GM13977 (cell line): ENCODE measurements at regions not wholly inside any gene's neighbourhood (a gene's known extent, or its start where the extent isn't known, plus 50 kb on each side); places are given as distances from the start of the nearest gene placed in this dataset.

Experiments used
- DNase-seq: peaks from one replicate; pipeline ENCODE4 v3.0.0; 2012; ENCODE audit warnings: low spot score
- in situ Hi-C: fragments of 300-500 bp; cut with MboI; formaldehyde crosslinking; loops from one replicate; pipeline ENCODE4 v1.12.0; 2022; ENCODE audit warnings: low sequenced_read_pairs, low pct_unique_long_range_greater_than_20kb, mixed read lengths, inconsistent platforms; ENCODE audit not compliant: unreplicated experiment
- TF ChIP-seq, protein P1 (sequence below): IDR thresholded peaks from 2 replicates; pipeline ENCODE4 v1.5.1; 2012; ENCODE audit warnings: mild to moderate bottlenecking, control low read depth; ENCODE audit not compliant: insufficient read depth; ENCODE audit errors: extremely low read depth, missing control alignments

- no peak for DNase-seq
- TF ChIP-seq, protein P1, sequence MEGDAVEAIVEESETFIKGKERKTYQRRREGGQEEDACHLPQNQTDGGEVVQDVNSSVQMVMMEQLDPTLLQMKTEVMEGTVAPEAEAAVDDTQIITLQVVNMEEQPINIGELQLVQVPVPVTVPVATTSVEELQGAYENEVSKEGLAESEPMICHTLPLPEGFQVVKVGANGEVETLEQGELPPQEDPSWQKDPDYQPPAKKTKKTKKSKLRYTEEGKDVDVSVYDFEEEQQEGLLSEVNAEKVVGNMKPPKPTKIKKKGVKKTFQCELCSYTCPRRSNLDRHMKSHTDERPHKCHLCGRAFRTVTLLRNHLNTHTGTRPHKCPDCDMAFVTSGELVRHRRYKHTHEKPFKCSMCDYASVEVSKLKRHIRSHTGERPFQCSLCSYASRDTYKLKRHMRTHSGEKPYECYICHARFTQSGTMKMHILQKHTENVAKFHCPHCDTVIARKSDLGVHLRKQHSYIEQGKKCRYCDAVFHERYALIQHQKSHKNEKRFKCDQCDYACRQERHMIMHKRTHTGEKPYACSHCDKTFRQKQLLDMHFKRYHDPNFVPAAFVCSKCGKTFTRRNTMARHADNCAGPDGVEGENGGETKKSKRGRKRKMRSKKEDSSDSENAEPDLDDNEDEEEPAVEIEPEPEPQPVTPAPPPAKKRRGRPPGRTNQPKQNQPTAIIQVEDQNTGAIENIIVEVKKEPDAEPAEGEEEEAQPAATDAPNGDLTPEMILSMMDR: no peak
- in situ Hi-C loops: no loop called here
Measured at GRCh38 chrX:144709841-144710240, 537.5 kb upstream of the SPANXN1 start.

DNA sequence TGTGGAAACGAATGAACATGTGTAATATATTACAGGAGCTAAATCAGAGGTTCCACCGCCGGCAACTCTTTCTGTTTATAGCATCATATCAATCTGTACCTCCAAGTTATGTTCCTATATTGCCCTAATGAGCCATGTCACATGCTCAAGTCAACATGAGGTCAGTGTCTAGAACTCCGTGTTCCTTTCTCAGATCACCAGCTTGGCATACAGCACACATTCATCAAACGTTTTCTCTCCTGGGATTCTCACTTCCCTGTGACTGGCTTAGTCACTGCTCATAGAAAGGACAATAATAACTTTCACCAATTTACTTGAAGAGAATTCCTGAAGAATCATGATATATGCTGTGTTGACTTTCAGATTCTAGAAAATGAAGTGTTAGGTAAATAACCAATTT lies 532.0 kb upstream of the SPANXN1 start:
- in situ Hi-C loops: no loop called here
- no peak for DNase-seq
- TF ChIP-seq, protein P1: no peak

DNA sequence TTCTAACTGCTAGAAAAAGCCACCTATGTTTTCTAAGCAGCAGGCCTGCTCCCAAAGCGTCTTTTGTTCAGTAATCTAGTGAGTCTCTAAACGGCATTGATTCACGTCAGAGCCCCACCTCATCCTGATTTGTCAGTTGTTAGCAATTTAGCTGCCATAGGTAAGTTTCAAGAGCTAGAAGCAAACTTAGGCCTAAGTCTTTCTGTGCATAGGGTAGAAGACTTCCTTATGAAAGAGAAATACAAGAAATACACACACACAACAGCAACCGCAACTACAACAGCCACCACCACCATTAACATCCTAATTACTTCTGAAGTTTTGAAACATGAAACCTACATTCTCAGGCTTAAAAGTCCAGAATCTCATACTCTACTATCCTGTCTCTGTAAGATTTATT lies 531.1 kb upstream of the SPANXN1 start:
- in situ Hi-C loops: no loop called here
- TF ChIP-seq, protein P1: no peak

GRCh38 chrX:144717682-144718081 lies 529.6 kb upstream of the SPANXN1 start:
- no peak for DNase-seq
- TF ChIP-seq, protein P1: no peak
- in situ Hi-C loops: no loop called here

More for the DNA sequence above, 531.1 kb upstream of the SPANXN1 start:
- no peak for DNase-seq

- no peak for DNase-seq
- in situ Hi-C loops: no loop called here
- TF ChIP-seq, protein P1: peak; percentile 18
Measured at GRCh38 chrX:144722307-144722706, 525.0 kb upstream of the SPANXN1 start.

- in situ Hi-C loops: no loop called here
- TF ChIP-seq, protein P1: no peak
- DNase-seq: no peak
Measured at GRCh38 chrX:144730471-144730870, 516.8 kb upstream of the SPANXN1 start.

DNA sequence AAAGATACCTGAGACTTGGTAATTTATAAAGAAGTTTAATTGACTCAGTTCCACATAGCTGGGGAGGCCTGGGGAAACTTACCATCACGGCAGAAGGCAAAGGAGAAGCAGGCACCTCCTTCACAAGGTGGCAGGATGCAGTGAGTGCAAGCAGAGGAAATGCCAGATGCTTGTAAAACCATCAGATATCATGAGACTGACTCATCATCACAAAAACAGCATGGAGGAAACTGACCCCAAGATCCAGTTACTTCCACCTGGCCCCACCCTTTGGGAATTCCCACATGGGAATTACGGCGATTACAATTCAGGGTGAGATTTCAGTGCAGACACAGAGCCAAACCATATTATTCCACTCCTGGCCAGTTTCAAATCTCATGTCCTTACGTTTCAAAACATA lies 514.7 kb upstream of the SPANXN1 start:
- DNase-seq: no peak
- in situ Hi-C loops: no loop called here
- TF ChIP-seq, protein P1: no peak
